Heart left ventricle (tissue), 13 donors: ENCODE measurements at regions not wholly inside any gene's neighbourhood (a gene's known extent, or its start where the extent isn't known, plus 50 kb on each side); places are given as distances from the start of the nearest gene placed in this dataset.

Experiments
- CTCF ChIP-seq, 12 donors: fragments of 200-600 bp; sonication (generic) in 4 of 12; IDR thresholded peaks; one replicate each; pipeline versions ENCODE4 v1.5.0 to v1.8.0; 2018 to 2022; ENCODE audit warnings: antibody characterized with exemption in 12 of 12, mild to moderate bottlenecking in 5 of 12
- POLR2A ChIP-seq, 2 donors: fragments of 450-650 bp; IDR thresholded peaks; one replicate each; pipeline ENCODE4 v1.6.1; 2017; ENCODE audit warnings: antibody characterized with exemption in 2 of 2, mild to moderate bottlenecking in 2 of 2, moderate library complexity in 2 of 2
- donor health status: ischemic (EF 13 %, LVEDD 7.1; RV severe dilation, severe dysfunction).
- donor health status: DM: no; HTN: yes; CAD: no.
- donor health status: DM: no; HTN: no; CAD: no.
- donor health status: ischemic (EF 25% LVEDD 6.9; RV normal size, moderate dysfunction).
- donor health status: ischemic (EF 25% LVEDD 5.7; RV mildly dilated, moderate dysfunction).
- donor health status: ischemic (EF 35%, LVEDD 5.7; RV mildly dilated, moderate dysfunction).
- donor health status: nonischemic (EF 11% LVEDD 7.7; RV severe dilation, severe dysfunction).
- donor health status: DM: yes; HTN: yes; CAD: no.
- donor health status: PGD.
- donor health status: ischemic (EF 29% LVEDD 5.4; RV normal size, mild dysfunction).
- donor health status: nonischemic (EF 23%, LVEDD 6.1; RV moderate dilation, normal function).

GRCh38 chr13:75217949-75218348 lies 264.0 kb downstream of the TBC1D4 start:
- TF ChIP-seq CTCF (IDR thresholded peaks at IDR 0.05) (no peak), POLR2A (IDR thresholded peaks at IDR 0.05) (no peak)
